Uterus (tissue), 2 donors: ENCODE measurements at regions not wholly inside any gene's neighbourhood (a gene's known extent, or its start where the extent isn't known, plus 50 kb on each side); places are given as distances from the start of the nearest gene placed in this dataset.

Experiments
- POLR2A ChIP-seq, 2 donors: fragments of 450-650 bp; IDR thresholded peaks; one replicate each; pipeline ENCODE4 v1.6.1; 2016; ENCODE audit warnings: antibody characterized with exemption in 2 of 2, mild to moderate bottlenecking in 1 of 2, moderate library complexity in 1 of 2
- TF ChIP-seq, protein P1 (sequence below), 4 experiments: fragments of 200-600 bp in 2 of 4; fragments of 450-650 bp in 2 of 4; sonication (generic) in 2 of 4; IDR thresholded peaks; one replicate each; pipeline ENCODE4 v1.5.1; 2016 to 2019; ENCODE audit warnings: antibody characterized with exemption in 4 of 4, mild to moderate bottlenecking in 2 of 4, moderate library complexity in 1 of 4

DNA sequence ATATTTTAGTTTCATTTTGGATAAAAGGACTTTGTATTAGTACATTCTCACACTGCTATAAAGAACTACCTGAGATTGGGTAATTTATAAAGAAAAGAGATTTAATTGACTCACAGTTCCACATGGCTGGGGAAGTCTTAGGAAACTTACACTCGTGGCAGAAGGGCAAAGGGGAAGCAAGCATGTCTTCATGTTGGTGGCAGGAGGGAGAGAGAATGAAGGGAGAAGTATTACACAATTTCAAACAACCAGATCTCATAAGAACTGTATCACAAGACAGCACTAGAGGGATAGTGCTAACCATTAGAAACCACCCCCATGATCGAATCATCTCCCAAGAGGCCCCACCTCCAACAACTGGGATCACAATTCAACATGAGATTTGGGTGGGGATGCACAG lies 142.9 kb downstream of the USP31 start:
- no peak for TF ChIP-seq POLR2A (IDR thresholded peaks at IDR 0.05)
- TF ChIP-seq, protein P1, sequence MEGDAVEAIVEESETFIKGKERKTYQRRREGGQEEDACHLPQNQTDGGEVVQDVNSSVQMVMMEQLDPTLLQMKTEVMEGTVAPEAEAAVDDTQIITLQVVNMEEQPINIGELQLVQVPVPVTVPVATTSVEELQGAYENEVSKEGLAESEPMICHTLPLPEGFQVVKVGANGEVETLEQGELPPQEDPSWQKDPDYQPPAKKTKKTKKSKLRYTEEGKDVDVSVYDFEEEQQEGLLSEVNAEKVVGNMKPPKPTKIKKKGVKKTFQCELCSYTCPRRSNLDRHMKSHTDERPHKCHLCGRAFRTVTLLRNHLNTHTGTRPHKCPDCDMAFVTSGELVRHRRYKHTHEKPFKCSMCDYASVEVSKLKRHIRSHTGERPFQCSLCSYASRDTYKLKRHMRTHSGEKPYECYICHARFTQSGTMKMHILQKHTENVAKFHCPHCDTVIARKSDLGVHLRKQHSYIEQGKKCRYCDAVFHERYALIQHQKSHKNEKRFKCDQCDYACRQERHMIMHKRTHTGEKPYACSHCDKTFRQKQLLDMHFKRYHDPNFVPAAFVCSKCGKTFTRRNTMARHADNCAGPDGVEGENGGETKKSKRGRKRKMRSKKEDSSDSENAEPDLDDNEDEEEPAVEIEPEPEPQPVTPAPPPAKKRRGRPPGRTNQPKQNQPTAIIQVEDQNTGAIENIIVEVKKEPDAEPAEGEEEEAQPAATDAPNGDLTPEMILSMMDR (IDR thresholded peaks at IDR 0.05) = no peak
